SU-DHL-6 (cell line): ENCODE measurements at regions not wholly inside any gene's neighbourhood (a gene's known extent, or its start where the extent isn't known, plus 50 kb on each side); places are given as distances from the start of the nearest gene placed in this dataset.

ENCODE experiments used
- H2AFZ ChIP-seq: fragments of 200-600 bp; sonication (generic); 2 replicates; pipeline ENCODE4 v1.6.1; 2014; ENCODE audit warnings: low read depth, mild to moderate bottlenecking, moderate library complexity, mixed read lengths, antibody characterized with exemption, low read length; ENCODE audit not compliant: severe bottlenecking
- H3F3A ChIP-seq: fragments of 200-600 bp; shearing (Covaris generic); 2 replicates; pipeline ENCODE4 v1.6.0; 2016; ENCODE audit warnings: antibody characterized with exemption, mild to moderate bottlenecking; ENCODE audit not compliant: insufficient read depth
- H3K27ac ChIP-seq: fragments of 200-600 bp; sonication (generic); 2 replicates; pipeline ENCODE4 v1.5.1; 2016; ENCODE audit warnings: low read depth, mild to moderate bottlenecking, low read length, moderate library complexity, mixed read lengths
- H3K27me3 ChIP-seq: fragments of 200-600 bp; sonication (generic), shearing (Covaris generic); 2 replicates; pipeline ENCODE4 v1.6.0; 2014; ENCODE audit warnings: mild to moderate bottlenecking, low read length
- H3K36me3 ChIP-seq: fragments of 200-600 bp; sonication (generic); 2 replicates; pipeline ENCODE4 v1.6.1; 2014; ENCODE audit warnings: mild to moderate bottlenecking, low read length, mixed read lengths
- H3K4me2 ChIP-seq: fragments of 300-600, 200-600 bp; shearing (Covaris generic), sonication (generic); 2 replicates; pipeline ENCODE4 v1.6.0; 2014; ENCODE audit warnings: low read length, low read depth, mild to moderate bottlenecking; ENCODE audit not compliant: poor library complexity, severe bottlenecking
- H3K4me3 ChIP-seq: fragments of 200-600 bp; sonication (generic); 2 replicates; pipeline ENCODE4 v1.5.1; 2014; ENCODE audit warnings: antibody characterized with exemption, low read length, mild to moderate bottlenecking, mixed read lengths; ENCODE audit not compliant: insufficient read depth, poor library complexity, severe bottlenecking
- H3K79me2 ChIP-seq: fragments of 200-600 bp; sonication (generic); 2 replicates; pipeline ENCODE4 v1.6.1; 2014; ENCODE audit warnings: mild to moderate bottlenecking, low read length, moderate library complexity; ENCODE audit not compliant: insufficient read depth
- H3K9ac ChIP-seq: fragments of 200-600 bp; sonication (generic); 2 replicates; pipeline ENCODE4 v1.7.0; 2014; ENCODE audit warnings: mild to moderate bottlenecking, low read length
- H3K9me2 ChIP-seq: fragments of 200-600 bp; sonication (generic); replicated peaks from 2 replicates; pipeline ENCODE4 v1.6.1; 2014; ENCODE audit warnings: low read length; ENCODE audit not compliant: insufficient read depth
- H3K9me3 ChIP-seq: fragments of 200-600 bp; sonication (generic); 2 replicates; pipeline ENCODE4 v1.6.1; 2014; ENCODE audit warnings: low read length, mixed read lengths; ENCODE audit not compliant: insufficient read depth
- H4K20me1 ChIP-seq: fragments of 200-600 bp; sonication (generic); 2 replicates; pipeline ENCODE4 v1.6.1; 2014; ENCODE audit warnings: low read depth, mild to moderate bottlenecking, antibody characterized with exemption, low read length, moderate library complexity, mixed read lengths
- EZH2phosphoT487 ChIP-seq: fragments of 200-600 bp; sonication (generic), shearing (Covaris generic); conservative IDR thresholded peaks from 2 replicates; pipeline ENCODE4 v1.6.1; 2018; ENCODE audit warnings: mild to moderate bottlenecking, antibody characterized with exemption, low read length, moderate library complexity, mixed read lengths
- TF ChIP-seq, protein P1 (sequence below): fragments of 200-600 bp; sonication (generic); IDR thresholded peaks from one replicate; pipeline ENCODE4 v1.5.1; 2017; ENCODE audit warnings: antibody characterized with exemption, mild to moderate bottlenecking, low read length, moderate library complexity; ENCODE audit not compliant: insufficient read depth, poor library complexity, severe bottlenecking

DNA sequence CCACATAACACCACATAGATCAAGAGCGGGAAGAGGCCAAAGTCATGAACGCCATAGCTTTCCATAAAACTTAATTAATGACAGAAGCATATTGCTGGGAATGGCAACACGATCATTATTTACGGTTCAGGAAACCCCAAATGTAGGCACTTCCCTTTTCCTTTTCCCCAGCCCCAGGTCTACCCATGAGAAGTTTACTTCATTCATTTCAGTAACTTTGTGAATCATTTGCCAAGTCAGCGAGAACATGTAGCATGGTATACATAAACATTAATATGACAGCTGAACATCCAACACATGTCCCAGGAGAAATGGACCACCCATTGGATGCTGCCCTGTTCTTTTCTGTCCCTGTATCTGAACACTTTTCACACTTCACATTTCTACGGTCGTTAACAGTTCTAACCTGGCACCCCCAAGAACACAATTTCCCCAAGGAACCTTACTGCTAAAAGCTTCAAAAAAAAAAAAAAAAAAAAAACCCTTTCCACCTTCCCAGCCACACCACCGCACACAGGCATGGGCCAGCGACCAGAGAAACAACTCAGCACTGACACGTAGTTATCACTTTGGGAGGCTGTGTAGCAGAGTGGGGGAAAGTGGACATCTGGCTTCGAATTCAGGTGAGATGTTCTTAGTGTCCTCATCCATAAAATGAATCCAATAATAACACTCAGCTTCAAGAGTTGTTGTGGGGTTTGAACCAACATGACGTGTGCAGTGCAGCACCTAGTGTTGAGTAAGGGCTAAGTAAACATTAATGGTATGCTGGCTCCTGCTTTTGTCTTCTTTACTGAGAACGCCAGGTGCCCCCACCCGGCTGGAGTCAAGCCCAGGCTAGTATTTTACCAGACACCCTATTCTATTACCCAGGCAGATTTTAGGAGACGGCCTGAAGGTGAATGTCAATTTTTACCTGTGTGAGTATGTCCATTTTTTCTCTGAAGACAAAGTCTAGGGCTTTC lies 371.5 kb downstream of the LNPK start:
- Histone ChIP-seq H3K36me3 (no peaks in the 10 kb centered on the region), H3K4me3 (no peak overlapping the region), H3K79me2 (no peaks in the 10 kb centered on the region), H3K27ac (no peak overlapping the region), H3K27me3 (no peaks in the 10 kb centered on the region), H4K20me1 (no peaks in the 10 kb centered on the region), H3K9me2 (no peaks in the 10 kb centered on the region), H2AFZ (no peak overlapping the region), H3K9ac (no peak overlapping the region), H3K9me3 (no peaks in the 10 kb centered on the region), H3F3A (no peaks in the 10 kb centered on the region), H3K4me2 (no peak overlapping the region)
- TF ChIP-seq, protein P1, sequence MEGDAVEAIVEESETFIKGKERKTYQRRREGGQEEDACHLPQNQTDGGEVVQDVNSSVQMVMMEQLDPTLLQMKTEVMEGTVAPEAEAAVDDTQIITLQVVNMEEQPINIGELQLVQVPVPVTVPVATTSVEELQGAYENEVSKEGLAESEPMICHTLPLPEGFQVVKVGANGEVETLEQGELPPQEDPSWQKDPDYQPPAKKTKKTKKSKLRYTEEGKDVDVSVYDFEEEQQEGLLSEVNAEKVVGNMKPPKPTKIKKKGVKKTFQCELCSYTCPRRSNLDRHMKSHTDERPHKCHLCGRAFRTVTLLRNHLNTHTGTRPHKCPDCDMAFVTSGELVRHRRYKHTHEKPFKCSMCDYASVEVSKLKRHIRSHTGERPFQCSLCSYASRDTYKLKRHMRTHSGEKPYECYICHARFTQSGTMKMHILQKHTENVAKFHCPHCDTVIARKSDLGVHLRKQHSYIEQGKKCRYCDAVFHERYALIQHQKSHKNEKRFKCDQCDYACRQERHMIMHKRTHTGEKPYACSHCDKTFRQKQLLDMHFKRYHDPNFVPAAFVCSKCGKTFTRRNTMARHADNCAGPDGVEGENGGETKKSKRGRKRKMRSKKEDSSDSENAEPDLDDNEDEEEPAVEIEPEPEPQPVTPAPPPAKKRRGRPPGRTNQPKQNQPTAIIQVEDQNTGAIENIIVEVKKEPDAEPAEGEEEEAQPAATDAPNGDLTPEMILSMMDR, result no peak
- no peak for TF ChIP-seq EZH2phosphoT487

DNA sequence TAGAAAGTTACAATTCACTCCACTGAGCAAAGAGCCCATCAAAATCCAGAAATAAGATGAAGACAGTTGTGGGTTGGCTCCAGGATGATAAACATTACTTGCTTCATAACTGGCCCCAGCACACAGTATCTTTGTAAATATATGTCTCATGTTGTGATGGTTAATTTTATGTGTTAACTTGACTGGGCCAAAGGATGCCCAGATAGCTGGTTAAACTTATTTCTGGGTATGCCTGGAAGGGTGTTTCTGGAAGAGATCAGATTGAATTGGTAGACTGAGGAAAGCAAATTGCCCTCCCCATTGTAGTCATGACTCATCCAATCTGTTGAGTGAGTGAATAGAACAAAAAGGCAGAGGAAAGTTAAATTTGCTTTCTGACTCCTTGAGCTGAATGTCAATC lies 373.8 kb downstream of the LNPK start:
- Histone ChIP-seq H3K27me3 (no peaks in the 10 kb centered on the region), H3K4me2 (no peak overlapping the region), H4K20me1 (no peaks in the 10 kb centered on the region), H3K79me2 (no peaks in the 10 kb centered on the region), H3K9me2 (no peaks in the 10 kb centered on the region), H3K9ac (no peak overlapping the region), H3K36me3 (no peaks in the 10 kb centered on the region), H3K4me3 (no peak overlapping the region), H3K27ac (no peak overlapping the region), H3F3A (no peaks in the 10 kb centered on the region), H3K9me3 (no peaks in the 10 kb centered on the region), H2AFZ (no peak overlapping the region)
- TF ChIP-seq, protein P1, result no peak
- TF ChIP-seq EZH2phosphoT487, result no peak

DNA sequence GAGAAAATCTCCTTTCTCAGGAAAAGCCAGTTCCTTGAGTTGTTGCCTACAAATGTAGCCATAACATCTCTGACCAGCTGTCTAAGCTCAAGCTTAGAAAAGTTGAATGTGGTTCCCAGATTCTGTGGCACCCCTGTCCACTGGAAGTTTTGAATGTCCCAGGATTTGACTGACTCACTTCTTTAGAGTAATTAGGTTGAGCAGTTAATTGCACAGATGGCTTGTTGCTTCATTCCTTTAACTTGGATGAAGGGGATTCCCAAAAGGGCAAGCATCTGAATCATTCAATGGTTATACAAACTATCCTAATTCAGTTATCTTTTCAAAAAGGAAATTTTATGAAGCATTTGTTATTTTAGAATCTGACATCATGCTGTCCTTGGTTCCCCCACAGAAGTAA lies 374.7 kb downstream of the LNPK start:
- Histone ChIP-seq H3K4me3 (no peak overlapping the region), H3K9me2 (no peaks in the 10 kb centered on the region), H3K27me3 (no peaks in the 10 kb centered on the region), H3K27ac (no peak overlapping the region), H4K20me1 (no peaks in the 10 kb centered on the region), H3K36me3 (no peaks in the 10 kb centered on the region), H3K9me3 (no peaks in the 10 kb centered on the region), H3F3A (no peaks in the 10 kb centered on the region), H2AFZ (no peak overlapping the region), H3K4me2 (no peak overlapping the region), H3K79me2 (no peaks in the 10 kb centered on the region), H3K9ac (no peak overlapping the region)
- TF ChIP-seq, protein P1, result no peak
- TF ChIP-seq EZH2phosphoT487, result no peak
